ENCODE measurements at regions not wholly inside any gene's neighbourhood (a gene's known extent, or its start where the extent isn't known, plus 50 kb on each side); places are given as distances from the start of the nearest gene placed in this dataset.

GRCh38 chr6:153595903-153596302 is 443.1 kb upstream of the OPRM1 start:
- peaks cover 2% of the 10 kb centered on the region for H3K4me1 Mint-ChIP-seq (ENCODE audit: low read depth, unreplicated experiment)
- no peaks in the 10 kb centered on the region for H3K9me3 Mint-ChIP-seq (ENCODE audit: unreplicated experiment)
- H3K4me1 ChIP-seq (ENCODE audit: insufficient read depth, low read length) = no peaks in the 10 kb centered on the region
- H3K27ac Mint-ChIP-seq (ENCODE audit: unreplicated experiment) = no peak overlapping the region
- DNase-seq (ENCODE audit: low read depth) (peak; percentile 0), FAIRE-seq (no peak)
- H3K27me3 ChIP-seq (ENCODE audit: insufficient read depth, low read length) = no peaks in the 10 kb centered on the region
- no peaks in the 10 kb centered on the region for H3K9me3 ChIP-seq (ENCODE audit: insufficient read depth, low read depth, low read length)
- H4K20me1 ChIP-seq (ENCODE audit: insufficient read depth, low read length) = no peaks in the 10 kb centered on the region
- no peak overlapping the region for H2AFZ ChIP-seq (ENCODE audit: low read depth, low read length)
- TF ChIP-seq EZH2 (IDR thresholded peaks at IDR 0.05; ENCODE audit: insufficient read depth, low read length) = no peak
- TF ChIP-seq CTCF (IDR thresholded peaks at IDR 0.05; ENCODE audit: insufficient read depth, low read depth, low read length) = no peak
- no peaks in the 10 kb centered on the region for H3K36me3 ChIP-seq (ENCODE audit: insufficient read depth, low read length)
- H3K36me3 Mint-ChIP-seq (ENCODE audit: low read depth, unreplicated experiment) = no peaks in the 10 kb centered on the region
- no peak overlapping the region for H3K4me3 Mint-ChIP-seq (ENCODE audit: unreplicated experiment)
- no peak overlapping the region for H3K4me2 ChIP-seq (ENCODE audit: low read length)
- no peak overlapping the region for H3K27ac ChIP-seq (ENCODE audit: low read depth, low read length)
- H3K9ac ChIP-seq (ENCODE audit: low read length) = no peak overlapping the region
- H3K79me2 ChIP-seq (ENCODE audit: insufficient read depth, low read length) = no peaks in the 10 kb centered on the region
- H3K4me3 ChIP-seq (ENCODE audit: insufficient read depth, low read depth, low read length) = no peak overlapping the region
- H3K27me3 Mint-ChIP-seq (ENCODE audit: low read depth, unreplicated experiment) = no peaks in the 10 kb centered on the region

- no peaks in the 10 kb centered on the region for H3K27me3 ChIP-seq (ENCODE audit: insufficient read depth, low read length)
- no peak overlapping the region for H2AFZ ChIP-seq (ENCODE audit: low read depth, low read length)
- no peaks in the 10 kb centered on the region for H3K4me1 ChIP-seq (ENCODE audit: insufficient read depth, low read length)
- H3K36me3 ChIP-seq (ENCODE audit: insufficient read depth, low read length) = no peaks in the 10 kb centered on the region
- no peaks in the 10 kb centered on the region for H3K79me2 ChIP-seq (ENCODE audit: insufficient read depth, low read length)
- H3K9ac ChIP-seq (ENCODE audit: low read length) = no peak overlapping the region
- H3K9me3 ChIP-seq (ENCODE audit: insufficient read depth, low read depth, low read length) = no peaks in the 10 kb centered on the region
- no peaks in the 10 kb centered on the region for H3K9me3 Mint-ChIP-seq (ENCODE audit: unreplicated experiment)
- no peak overlapping the region for H3K4me2 ChIP-seq (ENCODE audit: low read length)
- no peaks in the 10 kb centered on the region for H3K36me3 Mint-ChIP-seq (ENCODE audit: low read depth, unreplicated experiment)
- H3K27ac ChIP-seq (ENCODE audit: low read depth, low read length) = no peak overlapping the region
- H3K4me3 ChIP-seq (ENCODE audit: insufficient read depth, low read depth, low read length) = no peak overlapping the region
- no peaks in the 10 kb centered on the region for H3K27me3 Mint-ChIP-seq (ENCODE audit: low read depth, unreplicated experiment)
- H4K20me1 ChIP-seq (ENCODE audit: insufficient read depth, low read length) = no peaks in the 10 kb centered on the region
- FAIRE-seq (no peak), DNase-seq (ENCODE audit: low read depth) (no peak)
- TF ChIP-seq EZH2 (IDR thresholded peaks at IDR 0.05; ENCODE audit: insufficient read depth, low read length) (no peak), CTCF (IDR thresholded peaks at IDR 0.05; ENCODE audit: insufficient read depth, low read depth, low read length) (no peak)
- H3K4me1 Mint-ChIP-seq (ENCODE audit: low read depth, unreplicated experiment) = peaks cover 2% of the 10 kb centered on the region
- H3K4me3 Mint-ChIP-seq (ENCODE audit: unreplicated experiment) = no peak overlapping the region
- H3K27ac Mint-ChIP-seq (ENCODE audit: unreplicated experiment) = no peak overlapping the region
These were observed 444.2 kb upstream of the OPRM1 start for GRCh38 chr6:153594871-153595270.

GRCh38 chr6:153591159-153591558 is 447.9 kb upstream of the OPRM1 start:
- no peaks in the 10 kb centered on the region for H3K4me1 ChIP-seq (ENCODE audit: insufficient read depth, low read length)
- no peaks in the 10 kb centered on the region for H3K79me2 ChIP-seq (ENCODE audit: insufficient read depth, low read length)
- FAIRE-seq (no peak), DNase-seq (ENCODE audit: low read depth) (no peak)
- no peak overlapping the region for H2AFZ ChIP-seq (ENCODE audit: low read depth, low read length)
- Mint-ChIP-seq H3K9me3 (ENCODE audit: unreplicated experiment) (no peaks in the 10 kb centered on the region), H3K27me3 (ENCODE audit: low read depth, unreplicated experiment) (no peaks in the 10 kb centered on the region), H3K4me3 (ENCODE audit: unreplicated experiment) (no peak overlapping the region), H3K4me1 (ENCODE audit: low read depth, unreplicated experiment) (peaks cover 2% of the 10 kb centered on the region), H3K27ac (ENCODE audit: unreplicated experiment) (no peak overlapping the region), H3K36me3 (ENCODE audit: low read depth, unreplicated experiment) (no peaks in the 10 kb centered on the region)
- H3K4me2 ChIP-seq (ENCODE audit: low read length) = no peak overlapping the region
- TF ChIP-seq CTCF (IDR thresholded peaks at IDR 0.05; ENCODE audit: insufficient read depth, low read depth, low read length) (no peak), EZH2 (IDR thresholded peaks at IDR 0.05; ENCODE audit: insufficient read depth, low read length) (no peak)
- no peaks in the 10 kb centered on the region for H3K36me3 ChIP-seq (ENCODE audit: insufficient read depth, low read length)
- H3K9ac ChIP-seq (ENCODE audit: low read length) = no peak overlapping the region
- no peak overlapping the region for H3K27ac ChIP-seq (ENCODE audit: low read depth, low read length)
- no peaks in the 10 kb centered on the region for H4K20me1 ChIP-seq (ENCODE audit: insufficient read depth, low read length)
- no peak overlapping the region for H3K4me3 ChIP-seq (ENCODE audit: insufficient read depth, low read depth, low read length)
- H3K27me3 ChIP-seq (ENCODE audit: insufficient read depth, low read length) = no peaks in the 10 kb centered on the region
- H3K9me3 ChIP-seq (ENCODE audit: insufficient read depth, low read depth, low read length) = no peaks in the 10 kb centered on the region
